Spleen (tissue), 7 donors: ENCODE measurements at regions not wholly inside any gene's neighbourhood (a gene's known extent, or its start where the extent isn't known, plus 50 kb on each side); places are given as distances from the start of the nearest gene placed in this dataset.

Source experiments
- POLR2A ChIP-seq, 3 donors: fragments of 450-650 bp; IDR thresholded peaks; one replicate each; pipeline ENCODE4 v1.5.1; 2017; ENCODE audit warnings: antibody characterized with exemption in 3 of 3, mild to moderate bottlenecking in 1 of 3
- TF ChIP-seq, protein P1 (sequence below), 11 experiments: fragments of 200-600 bp in 7 of 11; fragments of 450-650 bp in 4 of 11; sonication (generic) in 4 of 11; IDR thresholded peaks in 8 of 11; conservative IDR thresholded peaks in 3 of 11; 1 replicate in 7 of 11; 2 replicates in 4 of 11; pipeline versions ENCODE4 v1.4.0 to v1.8.0; 2016 to 2021; ENCODE audit warnings: antibody characterized with exemption in 11 of 11, inconsistent platforms in 4 of 11, mild to moderate bottlenecking in 1 of 11
- donor health status: DM: no; HTN: no; CAD: no; lungs with moderate emphysema.
- donor health status: DM: no; HTN: no; CAD: no.
- donor health status: DM: no; HTN: no; CAD: no.

- TF ChIP-seq, protein P1, sequence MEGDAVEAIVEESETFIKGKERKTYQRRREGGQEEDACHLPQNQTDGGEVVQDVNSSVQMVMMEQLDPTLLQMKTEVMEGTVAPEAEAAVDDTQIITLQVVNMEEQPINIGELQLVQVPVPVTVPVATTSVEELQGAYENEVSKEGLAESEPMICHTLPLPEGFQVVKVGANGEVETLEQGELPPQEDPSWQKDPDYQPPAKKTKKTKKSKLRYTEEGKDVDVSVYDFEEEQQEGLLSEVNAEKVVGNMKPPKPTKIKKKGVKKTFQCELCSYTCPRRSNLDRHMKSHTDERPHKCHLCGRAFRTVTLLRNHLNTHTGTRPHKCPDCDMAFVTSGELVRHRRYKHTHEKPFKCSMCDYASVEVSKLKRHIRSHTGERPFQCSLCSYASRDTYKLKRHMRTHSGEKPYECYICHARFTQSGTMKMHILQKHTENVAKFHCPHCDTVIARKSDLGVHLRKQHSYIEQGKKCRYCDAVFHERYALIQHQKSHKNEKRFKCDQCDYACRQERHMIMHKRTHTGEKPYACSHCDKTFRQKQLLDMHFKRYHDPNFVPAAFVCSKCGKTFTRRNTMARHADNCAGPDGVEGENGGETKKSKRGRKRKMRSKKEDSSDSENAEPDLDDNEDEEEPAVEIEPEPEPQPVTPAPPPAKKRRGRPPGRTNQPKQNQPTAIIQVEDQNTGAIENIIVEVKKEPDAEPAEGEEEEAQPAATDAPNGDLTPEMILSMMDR (IDR thresholded peaks at IDR 0.05 in 8 of 11, conservative IDR thresholded peaks at IDR 0.05 in 3 of 11) = no peak
- no peak for TF ChIP-seq POLR2A (IDR thresholded peaks at IDR 0.05)
Measured at GRCh38 chr9:1606253-1606652, 408.9 kb upstream of the SMARCA2 start.
